ENCODE measurements at regions not wholly inside any gene's neighbourhood (a gene's known extent, or its start where the extent isn't known, plus 50 kb on each side); places are given as distances from the start of the nearest gene placed in this dataset.

DNA sequence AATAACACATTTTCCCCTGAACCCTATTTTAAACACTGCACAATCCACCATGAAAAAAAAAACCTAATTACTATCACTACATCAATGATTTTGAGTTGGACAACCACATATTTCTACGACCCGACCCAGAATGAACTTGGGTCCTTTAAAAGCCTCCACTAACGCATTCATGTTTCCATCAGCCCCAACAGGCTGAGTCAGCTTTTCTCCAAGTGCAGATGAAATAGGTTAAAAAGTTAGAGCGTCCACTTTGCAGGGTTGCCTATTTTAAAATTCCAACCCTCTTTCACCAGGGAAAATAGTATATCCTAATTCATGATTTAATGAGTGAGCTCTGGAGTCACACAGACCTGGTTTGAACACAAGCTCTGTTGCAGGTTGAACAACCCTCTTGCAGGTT, 501.0 kb upstream of the SORCS1 start:
- TF ChIP-seq, protein P1, sequence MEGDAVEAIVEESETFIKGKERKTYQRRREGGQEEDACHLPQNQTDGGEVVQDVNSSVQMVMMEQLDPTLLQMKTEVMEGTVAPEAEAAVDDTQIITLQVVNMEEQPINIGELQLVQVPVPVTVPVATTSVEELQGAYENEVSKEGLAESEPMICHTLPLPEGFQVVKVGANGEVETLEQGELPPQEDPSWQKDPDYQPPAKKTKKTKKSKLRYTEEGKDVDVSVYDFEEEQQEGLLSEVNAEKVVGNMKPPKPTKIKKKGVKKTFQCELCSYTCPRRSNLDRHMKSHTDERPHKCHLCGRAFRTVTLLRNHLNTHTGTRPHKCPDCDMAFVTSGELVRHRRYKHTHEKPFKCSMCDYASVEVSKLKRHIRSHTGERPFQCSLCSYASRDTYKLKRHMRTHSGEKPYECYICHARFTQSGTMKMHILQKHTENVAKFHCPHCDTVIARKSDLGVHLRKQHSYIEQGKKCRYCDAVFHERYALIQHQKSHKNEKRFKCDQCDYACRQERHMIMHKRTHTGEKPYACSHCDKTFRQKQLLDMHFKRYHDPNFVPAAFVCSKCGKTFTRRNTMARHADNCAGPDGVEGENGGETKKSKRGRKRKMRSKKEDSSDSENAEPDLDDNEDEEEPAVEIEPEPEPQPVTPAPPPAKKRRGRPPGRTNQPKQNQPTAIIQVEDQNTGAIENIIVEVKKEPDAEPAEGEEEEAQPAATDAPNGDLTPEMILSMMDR (tag by site-specific recombination; IDR thresholded peaks at IDR 0.05), result no peak
- TF ChIP-seq ZNF133 (tag by site-specific recombination; IDR thresholded peaks at IDR 0.05) (no peak), ZNF521 (tag by site-specific recombination; IDR thresholded peaks at IDR 0.05) (no peak), ZNF184 (tag by site-specific recombination; IDR thresholded peaks at IDR 0.05) (no peak), ZNF837 (tag by site-specific recombination; IDR thresholded peaks at IDR 0.05) (no peak), ZNF211 (tag by site-specific recombination; IDR thresholded peaks at IDR 0.05; ENCODE audit: low read depth) (no peak), ZNF660 (tag by site-specific recombination; IDR thresholded peaks at IDR 0.05) (no peak), HOXA7 (CRISPR knock-in tag; IDR thresholded peaks at IDR 0.05; ENCODE audit: borderline replicate concordance) (no peak), ZNF112 (tag by site-specific recombination; IDR thresholded peaks at IDR 0.05) (no peak), ZNF169 (tag by site-specific recombination; IDR thresholded peaks at IDR 0.05) (no peak), ZNF274 (IDR thresholded peaks at IDR 0.05; ENCODE audit: low read length) (no peak), ZNF274 (tag by site-specific recombination; IDR thresholded peaks at IDR 0.05; ENCODE audit: borderline replicate concordance) (no peak), ZFP37 (tag by site-specific recombination; IDR thresholded peaks at IDR 0.05) (no peak)
- TF ChIP-seq, protein P2, sequence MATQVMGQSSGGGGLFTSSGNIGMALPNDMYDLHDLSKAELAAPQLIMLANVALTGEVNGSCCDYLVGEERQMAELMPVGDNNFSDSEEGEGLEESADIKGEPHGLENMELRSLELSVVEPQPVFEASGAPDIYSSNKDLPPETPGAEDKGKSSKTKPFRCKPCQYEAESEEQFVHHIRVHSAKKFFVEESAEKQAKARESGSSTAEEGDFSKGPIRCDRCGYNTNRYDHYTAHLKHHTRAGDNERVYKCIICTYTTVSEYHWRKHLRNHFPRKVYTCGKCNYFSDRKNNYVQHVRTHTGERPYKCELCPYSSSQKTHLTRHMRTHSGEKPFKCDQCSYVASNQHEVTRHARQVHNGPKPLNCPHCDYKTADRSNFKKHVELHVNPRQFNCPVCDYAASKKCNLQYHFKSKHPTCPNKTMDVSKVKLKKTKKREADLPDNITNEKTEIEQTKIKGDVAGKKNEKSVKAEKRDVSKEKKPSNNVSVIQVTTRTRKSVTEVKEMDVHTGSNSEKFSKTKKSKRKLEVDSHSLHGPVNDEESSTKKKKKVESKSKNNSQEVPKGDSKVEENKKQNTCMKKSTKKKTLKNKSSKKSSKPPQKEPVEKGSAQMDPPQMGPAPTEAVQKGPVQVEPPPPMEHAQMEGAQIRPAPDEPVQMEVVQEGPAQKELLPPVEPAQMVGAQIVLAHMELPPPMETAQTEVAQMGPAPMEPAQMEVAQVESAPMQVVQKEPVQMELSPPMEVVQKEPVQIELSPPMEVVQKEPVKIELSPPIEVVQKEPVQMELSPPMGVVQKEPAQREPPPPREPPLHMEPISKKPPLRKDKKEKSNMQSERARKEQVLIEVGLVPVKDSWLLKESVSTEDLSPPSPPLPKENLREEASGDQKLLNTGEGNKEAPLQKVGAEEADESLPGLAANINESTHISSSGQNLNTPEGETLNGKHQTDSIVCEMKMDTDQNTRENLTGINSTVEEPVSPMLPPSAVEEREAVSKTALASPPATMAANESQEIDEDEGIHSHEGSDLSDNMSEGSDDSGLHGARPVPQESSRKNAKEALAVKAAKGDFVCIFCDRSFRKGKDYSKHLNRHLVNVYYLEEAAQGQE (tag by site-specific recombination; IDR thresholded peaks at IDR 0.05), result no peak
- TF ChIP-seq, protein P3, sequence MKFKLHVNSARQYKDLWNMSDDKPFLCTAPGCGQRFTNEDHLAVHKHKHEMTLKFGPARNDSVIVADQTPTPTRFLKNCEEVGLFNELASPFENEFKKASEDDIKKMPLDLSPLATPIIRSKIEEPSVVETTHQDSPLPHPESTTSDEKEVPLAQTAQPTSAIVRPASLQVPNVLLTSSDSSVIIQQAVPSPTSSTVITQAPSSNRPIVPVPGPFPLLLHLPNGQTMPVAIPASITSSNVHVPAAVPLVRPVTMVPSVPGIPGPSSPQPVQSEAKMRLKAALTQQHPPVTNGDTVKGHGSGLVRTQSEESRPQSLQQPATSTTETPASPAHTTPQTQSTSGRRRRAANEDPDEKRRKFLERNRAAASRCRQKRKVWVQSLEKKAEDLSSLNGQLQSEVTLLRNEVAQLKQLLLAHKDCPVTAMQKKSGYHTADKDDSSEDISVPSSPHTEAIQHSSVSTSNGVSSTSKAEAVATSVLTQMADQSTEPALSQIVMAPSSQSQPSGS (tag by site-specific recombination; IDR thresholded peaks at IDR 0.05; ENCODE audit: low read depth), result no peak
